Neural crest cell (in vitro differentiated cells): ENCODE measurements at regions not wholly inside any gene's neighbourhood (a gene's known extent, or its start where the extent isn't known, plus 50 kb on each side); places are given as distances from the start of the nearest gene placed in this dataset.
A peak's percentile ranks its signal among the peaks of the same experiment; 100 is the strongest.

Source experiments
- DNase-seq: peaks from one replicate; pipeline ENCODE4 v3.0.0; 2021; ENCODE audit warnings: low read depth, mixed read lengths, low spot score
- H3K27ac Mint-ChIP-seq: one replicate; pipeline ENCODE4 v1.8.0; 2021; ENCODE audit warnings: mild to moderate bottlenecking, mixed read lengths; ENCODE audit not compliant: unreplicated experiment
- H3K27me3 Mint-ChIP-seq: 2 replicates; pipeline ENCODE4 v1.8.0; 2021; ENCODE audit warnings: low read depth, mild to moderate bottlenecking, mixed read lengths
- H3K36me3 Mint-ChIP-seq: 2 replicates; pipeline ENCODE4 v1.8.0; 2021; ENCODE audit warnings: low read depth, mild to moderate bottlenecking, mixed read lengths
- H3K4me1 Mint-ChIP-seq: 2 replicates; pipeline ENCODE4 v1.8.0; 2021; ENCODE audit warnings: mixed read lengths
- H3K4me3 Mint-ChIP-seq: one replicate; pipeline ENCODE4 v1.8.0; 2021; ENCODE audit warnings: mild to moderate bottlenecking, mixed read lengths
- H3K9me3 Mint-ChIP-seq: 2 replicates; pipeline ENCODE4 v1.8.0; 2021; ENCODE audit warnings: mixed read lengths
- CTCF ChIP-seq: fragments of 200-600 bp; sonication (generic); conservative IDR thresholded peaks from 2 replicates; pipeline ENCODE4 v1.5.0; 2021; ENCODE audit warnings: antibody characterized with exemption, mild to moderate bottlenecking

- no peaks in the 10 kb centered on the region for H3K4me1 Mint-ChIP-seq
- no peak for DNase-seq
- no peak overlapping the region for H3K27ac Mint-ChIP-seq
- no peak for TF ChIP-seq CTCF
- peaks cover 57% of the 10 kb centered on the region for H3K27me3 Mint-ChIP-seq
- no peaks in the 10 kb centered on the region for H3K9me3 Mint-ChIP-seq
- H3K4me3 Mint-ChIP-seq: no peak overlapping the region
- no peaks in the 10 kb centered on the region for H3K36me3 Mint-ChIP-seq
Measured at GRCh38 chr10:8437896-8438295, 383.4 kb downstream of the GATA3 start.

- no peak overlapping the region for H3K27ac Mint-ChIP-seq
- no peaks in the 10 kb centered on the region for H3K4me1 Mint-ChIP-seq
- H3K36me3 Mint-ChIP-seq: no peaks in the 10 kb centered on the region
- DNase-seq: no peak
- no peak overlapping the region for H3K4me3 Mint-ChIP-seq
- no peak for TF ChIP-seq CTCF
- H3K9me3 Mint-ChIP-seq: no peaks in the 10 kb centered on the region
- H3K27me3 Mint-ChIP-seq: peaks cover 64% of the 10 kb centered on the region
Measured at GRCh38 chr10:8438603-8439002, 384.1 kb downstream of the GATA3 start.

GRCh38 chr10:8439040-8439439 lies 384.6 kb downstream of the GATA3 start:
- H3K4me3 Mint-ChIP-seq: no peak overlapping the region
- H3K36me3 Mint-ChIP-seq: no peaks in the 10 kb centered on the region
- no peak overlapping the region for H3K27ac Mint-ChIP-seq
- peaks cover 68% of the 10 kb centered on the region for H3K27me3 Mint-ChIP-seq
- no peaks in the 10 kb centered on the region for H3K4me1 Mint-ChIP-seq
- no peak for DNase-seq
- H3K9me3 Mint-ChIP-seq: no peaks in the 10 kb centered on the region
- no peak for TF ChIP-seq CTCF

- no peak overlapping the region for H3K4me3 Mint-ChIP-seq
- peak; percentile 2 for DNase-seq
- TF ChIP-seq CTCF: no peak
Measured at GRCh38 chr10:8444630-8445029, 390.1 kb downstream of the GATA3 start.

GRCh38 chr10:8445353-8445752 lies 390.9 kb downstream of the GATA3 start:
- Mint-ChIP-seq H3K9me3 (no peaks in the 10 kb centered on the region), H3K4me3 (no peak overlapping the region), H3K36me3 (no peaks in the 10 kb centered on the region), H3K27ac (no peak overlapping the region), H3K4me1 (no peaks in the 10 kb centered on the region), H3K27me3 (peaks cover 51% of the 10 kb centered on the region)
- no peak for TF ChIP-seq CTCF
- no peak for DNase-seq

More at GRCh38 chr10:8444630-8445029, 390.1 kb downstream of the GATA3 start:
- H3K36me3 Mint-ChIP-seq: no peaks in the 10 kb centered on the region
- H3K27me3 Mint-ChIP-seq: peaks cover 54% of the 10 kb centered on the region
- H3K4me1 Mint-ChIP-seq: no peaks in the 10 kb centered on the region
- no peak overlapping the region for H3K27ac Mint-ChIP-seq
- H3K9me3 Mint-ChIP-seq: no peaks in the 10 kb centered on the region

- Mint-ChIP-seq H3K36me3 (no peaks in the 10 kb centered on the region), H3K4me3 (no peak overlapping the region), H3K9me3 (no peaks in the 10 kb centered on the region), H3K27ac (no peak overlapping the region), H3K4me1 (no peaks in the 10 kb centered on the region), H3K27me3 (peaks cover 14% of the 10 kb centered on the region)
- no peak for DNase-seq
- TF ChIP-seq CTCF: no peak
Measured at GRCh38 chr10:8449909-8450308, 395.4 kb downstream of the GATA3 start.
